Fibroblast of pulmonary artery (primary cell): ENCODE measurements at regions not wholly inside any gene's neighbourhood (a gene's known extent, or its start where the extent isn't known, plus 50 kb on each side); places are given as distances from the start of the nearest gene placed in this dataset.

ENCODE experiments used
- DNase-seq: peaks from one replicate; pipeline ENCODE4 v3.0.0-alpha.2; 2010; ENCODE audit warnings: low read depth
- H3K4me3 ChIP-seq: replicated peaks from 2 replicates; pipeline ENCODE4 v1.5.1; 2011; ENCODE audit warnings: low read depth, mild to moderate bottlenecking, control low read depth, low read length, moderate library complexity
- TF ChIP-seq, protein P1 (sequence below): IDR thresholded peaks from 2 replicates; pipeline ENCODE4 v1.5.1; 2011; ENCODE audit warnings: mild to moderate bottlenecking, control low read depth, low read length, inconsistent platforms; ENCODE audit errors: missing control alignments

DNA sequence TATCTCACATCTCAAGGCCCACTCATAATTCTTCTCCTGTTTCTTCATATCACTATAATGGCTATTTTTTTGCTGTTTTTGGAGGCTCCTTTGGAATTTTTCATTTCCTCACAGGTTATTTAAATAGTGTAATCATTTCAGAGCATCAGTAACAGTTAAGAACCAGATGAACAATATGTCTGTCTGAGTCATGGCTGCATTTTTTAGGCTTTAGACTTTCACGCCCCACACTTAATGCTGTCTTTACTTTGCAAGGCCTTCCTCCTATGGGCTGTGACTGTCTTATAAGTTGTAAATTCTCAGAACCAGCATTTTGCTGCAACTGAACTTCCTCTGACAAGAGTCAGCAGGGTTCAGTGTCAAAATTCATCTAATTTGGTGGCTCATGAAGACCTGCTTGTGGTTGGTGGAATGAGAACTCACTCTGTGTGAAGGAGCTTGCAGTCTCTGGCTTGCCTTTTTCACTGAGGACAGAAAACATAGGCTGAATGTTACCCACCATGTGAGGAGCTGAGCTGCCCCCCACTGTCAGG lies 56.1 kb upstream of the NLGN4Y start:
- DNase-seq: no peak
- H3K4me3 ChIP-seq: no peak overlapping the region
- TF ChIP-seq, protein P1, sequence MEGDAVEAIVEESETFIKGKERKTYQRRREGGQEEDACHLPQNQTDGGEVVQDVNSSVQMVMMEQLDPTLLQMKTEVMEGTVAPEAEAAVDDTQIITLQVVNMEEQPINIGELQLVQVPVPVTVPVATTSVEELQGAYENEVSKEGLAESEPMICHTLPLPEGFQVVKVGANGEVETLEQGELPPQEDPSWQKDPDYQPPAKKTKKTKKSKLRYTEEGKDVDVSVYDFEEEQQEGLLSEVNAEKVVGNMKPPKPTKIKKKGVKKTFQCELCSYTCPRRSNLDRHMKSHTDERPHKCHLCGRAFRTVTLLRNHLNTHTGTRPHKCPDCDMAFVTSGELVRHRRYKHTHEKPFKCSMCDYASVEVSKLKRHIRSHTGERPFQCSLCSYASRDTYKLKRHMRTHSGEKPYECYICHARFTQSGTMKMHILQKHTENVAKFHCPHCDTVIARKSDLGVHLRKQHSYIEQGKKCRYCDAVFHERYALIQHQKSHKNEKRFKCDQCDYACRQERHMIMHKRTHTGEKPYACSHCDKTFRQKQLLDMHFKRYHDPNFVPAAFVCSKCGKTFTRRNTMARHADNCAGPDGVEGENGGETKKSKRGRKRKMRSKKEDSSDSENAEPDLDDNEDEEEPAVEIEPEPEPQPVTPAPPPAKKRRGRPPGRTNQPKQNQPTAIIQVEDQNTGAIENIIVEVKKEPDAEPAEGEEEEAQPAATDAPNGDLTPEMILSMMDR: no peak

DNA sequence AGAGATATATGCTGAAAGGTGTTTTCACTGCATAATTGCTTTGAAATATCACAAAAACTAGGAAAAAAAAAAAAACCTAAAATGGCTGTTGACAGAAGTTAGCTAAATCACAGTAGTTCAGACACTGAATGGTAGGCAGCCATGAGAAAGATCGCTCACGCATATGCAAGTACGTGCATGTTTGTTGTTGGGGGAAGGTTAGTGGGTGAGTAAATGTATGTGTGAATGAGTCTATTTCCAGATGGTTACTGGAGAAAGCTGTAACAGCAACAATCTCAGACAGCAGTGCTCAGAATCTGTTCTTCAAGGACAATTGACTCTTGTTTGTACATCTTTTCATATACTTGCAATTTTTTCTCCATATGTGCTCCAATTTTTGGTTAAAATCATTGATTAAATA lies 51.9 kb upstream of the NLGN4Y start:
- DNase-seq: no peak
- no peak overlapping the region for H3K4me3 ChIP-seq
- TF ChIP-seq, protein P1: no peak

DNA sequence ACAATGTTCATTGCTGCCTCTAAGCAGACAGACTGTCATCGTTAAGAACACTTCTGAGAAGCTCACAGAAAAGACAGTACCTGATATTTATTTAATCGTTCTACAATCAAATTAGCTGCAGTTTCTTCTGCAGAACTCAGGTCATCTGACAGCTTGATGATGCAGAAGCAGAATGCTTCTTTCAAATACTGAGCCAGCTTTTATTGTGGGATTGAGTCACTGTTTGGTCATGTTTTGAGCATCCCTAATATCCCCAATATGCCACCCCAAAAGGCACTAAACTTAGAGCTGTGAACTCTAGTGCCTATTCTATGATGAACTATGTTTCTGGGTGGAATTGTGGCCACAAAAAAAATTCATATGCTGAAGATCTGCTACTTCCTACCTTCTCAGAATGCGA lies 51.0 kb upstream of the NLGN4Y start:
- TF ChIP-seq, protein P1: no peak
- no peak overlapping the region for H3K4me3 ChIP-seq
- no peak for DNase-seq
